Esophagus squamous epithelium (tissue), 5 donors: ENCODE measurements at regions not wholly inside any gene's neighbourhood (a gene's known extent, or its start where the extent isn't known, plus 50 kb on each side); places are given as distances from the start of the nearest gene placed in this dataset.
A peak's percentile ranks its signal among the peaks of the same experiment; 100 is the strongest.

ENCODE experiments used
- DNase-seq: peaks from one replicate; lab custom pipeline; 2025; lab: John Stamatoyannopoulos, UW
- H3K27ac ChIP-seq, 4 donors: fragments of 200-600 bp; sonication (generic); one replicate each; pipeline ENCODE4 v1.5.1; 2016 to 2019; ENCODE audit warnings: mild to moderate bottlenecking in 1 of 4
- H3K27me3 ChIP-seq, 4 donors: fragments of 200-600 bp; sonication (generic); 1 replicate in 3 of 4; 2 replicates in 1 of 4; pipeline versions ENCODE4 v1.5.1 to v1.6.0; 2017 to 2021; ENCODE audit warnings: antibody characterized with exemption in 1 of 4
- H3K36me3 ChIP-seq, 3 donors: fragments of 200-600 bp; sonication (generic); one replicate each; pipeline ENCODE4 v1.5.1; 2016 to 2019
- H3K4me1 ChIP-seq, 3 donors: fragments of 200-600 bp; sonication (generic); one replicate each; pipeline ENCODE4 v1.5.1; 2017 to 2019
- H3K4me3 ChIP-seq, 4 donors: fragments of 200-600 bp; sonication (generic); 1 replicate in 3 of 4; 2 replicates in 1 of 4; pipeline ENCODE4 v1.5.1; 2016 to 2019; ENCODE audit warnings: mild to moderate bottlenecking in 2 of 4, moderate library complexity in 1 of 4
- H3K9me3 ChIP-seq, 3 donors: fragments of 200-600 bp; sonication (generic); one replicate each; pipeline ENCODE4 v1.5.1; 2016 to 2019
- CTCF ChIP-seq, 6 experiments: fragments of 450-650 bp in 4 of 6; fragments of 200-600 bp in 2 of 6; sonication (generic) in 2 of 6; IDR thresholded peaks; one replicate each; pipeline ENCODE4 v1.5.1; 2016 to 2019; ENCODE audit warnings: antibody characterized with exemption in 6 of 6, mild to moderate bottlenecking in 4 of 6, moderate library complexity in 4 of 6
- POLR2A ChIP-seq, 4 donors: fragments of 450-650 bp; IDR thresholded peaks; one replicate each; pipeline ENCODE4 v1.6.1; 2017; ENCODE audit warnings: antibody characterized with exemption in 4 of 4, mild to moderate bottlenecking in 4 of 4, moderate library complexity in 3 of 4
- WGBS, 2 donors: methylation state at CpG; one replicate each; pipeline ENCODE4 v1.1.5; 2018; 5-methylcytosine and 5-hydroxymethylcytosine counted together
- intact Hi-C: fragments of 100-400 bp; cut with DNase I; formaldehyde crosslinking; loops from one replicate; pipeline ENCODE4 v1.15.0; 2022
- donor health status: DM: yes; HTN: yes; CAD: no.

GRCh38 chr7:49150486-49150885 lies 226.1 kb downstream of the CDC14C start:
- intact Hi-C loops, result no loop called here
- 62 to 70% methylated on average over 3 of the region's 3 CpGs for WGBS, 2 donors
- Histone ChIP-seq H3K36me3 (no peaks in the 10 kb centered on the region), H3K9me3 (no peaks in the 10 kb centered on the region), H3K27ac (no peak overlapping the region), H3K4me3 (no peak overlapping the region), H3K4me1 (no peaks in the 10 kb centered on the region), H3K27me3 (no peaks in the 10 kb centered on the region)
- no peak for TF ChIP-seq CTCF (IDR thresholded peaks at IDR 0.05)
- TF ChIP-seq POLR2A (IDR thresholded peaks at IDR 0.05), result no peak
- no peak for DNase-seq

GRCh38 chr7:49151146-49151545 lies 226.8 kb downstream of the CDC14C start:
- intact Hi-C loops, result no loop called here
- TF ChIP-seq POLR2A (IDR thresholded peaks at IDR 0.05) (no peak), CTCF (IDR thresholded peaks at IDR 0.05) (no peak)
- Histone ChIP-seq H3K9me3 (no peaks in the 10 kb centered on the region), H3K4me1 (no peaks in the 10 kb centered on the region), H3K27ac (no peak overlapping the region), H3K36me3 (no peaks in the 10 kb centered on the region), H3K4me3 (no peak overlapping the region), H3K27me3 (no peaks in the 10 kb centered on the region)
- no peak for DNase-seq
- WGBS, 2 donors, result 58 to 81% methylated on average over 3 of the region's 3 CpGs

GRCh38 chr7:49158321-49158720 lies 234.0 kb downstream of the CDC14C start:
- Histone ChIP-seq H3K27me3 (no peaks in the 10 kb centered on the region), H3K9me3 (no peaks in the 10 kb centered on the region), H3K4me3 (no peak overlapping the region), H3K27ac (no peak overlapping the region), H3K4me1 (no peaks in the 10 kb centered on the region), H3K36me3 (no peaks in the 10 kb centered on the region)
- TF ChIP-seq POLR2A (IDR thresholded peaks at IDR 0.05) (no peak), CTCF (IDR thresholded peaks at IDR 0.05) (no peak)
- intact Hi-C loops, result no loop called here
- DNase-seq, result no peak
- 70 to 77% methylated on average over 2 of the region's 2 CpGs for WGBS, 2 donors

- no peaks in the 10 kb centered on the region for H3K27me3 ChIP-seq
- 51 to 55% methylated on average over 4 of the region's 4 CpGs for WGBS, 2 donors
- no peaks in the 10 kb centered on the region for H3K36me3 ChIP-seq
- H3K27ac ChIP-seq, result no peak overlapping the region
- intact Hi-C loops, result no loop called here
- no peaks in the 10 kb centered on the region for H3K4me1 ChIP-seq
- TF ChIP-seq POLR2A (IDR thresholded peaks at IDR 0.05), result no peak
- no peak for TF ChIP-seq CTCF (IDR thresholded peaks at IDR 0.05)
- no peak overlapping the region for H3K4me3 ChIP-seq
- H3K9me3 ChIP-seq, result no peaks in the 10 kb centered on the region
- DNase-seq, result no peak
These were observed 235.2 kb downstream of the CDC14C start for GRCh38 chr7:49159536-49159935.

GRCh38 chr7:49166441-49166840 lies 242.1 kb downstream of the CDC14C start:
- no peak overlapping the region for H3K4me3 ChIP-seq
- no peak for DNase-seq
- intact Hi-C loops, result no loop called here
- H3K4me1 ChIP-seq, result no peaks in the 10 kb centered on the region
- peak in 1 of 6 experiments; percentile 37 for TF ChIP-seq CTCF (IDR thresholded peaks at IDR 0.05)
- no peak for TF ChIP-seq POLR2A (IDR thresholded peaks at IDR 0.05)
- H3K9me3 ChIP-seq, result no peaks in the 10 kb centered on the region
- WGBS, 2 donors, result 62 to 85% methylated on average over 1 of the region's 1 CpG
- no peak overlapping the region for H3K27ac ChIP-seq
- peaks cover 0 to 13% (median 0%) of the 10 kb centered on the region in 4 donors for H3K27me3 ChIP-seq
- H3K36me3 ChIP-seq, result no peaks in the 10 kb centered on the region
